Ishikawa (cell line): ENCODE measurements at regions not wholly inside any gene's neighbourhood (a gene's known extent, or its start where the extent isn't known, plus 50 kb on each side); places are given as distances from the start of the nearest gene placed in this dataset.

Source experiments
- CEBPB ChIP-seq: IDR thresholded peaks from 2 replicates; pipeline ENCODE4 v1.6.1; 2012
- CREB1 ChIP-seq: IDR thresholded peaks from 2 replicates; pipeline ENCODE4 v1.6.1; 2012; ENCODE audit warnings: low read depth
- EGR1 ChIP-seq: IDR thresholded peaks from 2 replicates; pipeline ENCODE4 v1.6.1; 2012
- EP300 ChIP-seq: IDR thresholded peaks from 2 replicates; pipeline ENCODE4 v1.6.1; 2012; ENCODE audit warnings: borderline replicate concordance
- FOXM1 ChIP-seq: IDR thresholded peaks from 2 replicates; pipeline ENCODE4 v1.6.1; 2012; ENCODE audit warnings: low read depth, borderline replicate concordance
- NFIC ChIP-seq: IDR thresholded peaks from 2 replicates; pipeline ENCODE4 v1.6.1; 2012
- RAD21 ChIP-seq: IDR thresholded peaks from 2 replicates; pipeline ENCODE4 v1.6.1; 2012; ENCODE audit warnings: low read depth
- TAF1 ChIP-seq: IDR thresholded peaks from 2 replicates; pipeline ENCODE4 v1.6.1; 2012; ENCODE audit warnings: low read depth, mild to moderate bottlenecking
- TCF12 ChIP-seq: IDR thresholded peaks from 2 replicates; pipeline ENCODE4 v1.6.1; 2012; ENCODE audit warnings: low read depth
- TEAD4 ChIP-seq: IDR thresholded peaks from 2 replicates; pipeline ENCODE4 v1.6.1; 2012
- USF1 ChIP-seq: IDR thresholded peaks from 2 replicates; pipeline ENCODE4 v1.6.1; 2012
- YY1 ChIP-seq: IDR thresholded peaks from 2 replicates; pipeline ENCODE4 v1.6.1; 2012; ENCODE audit warnings: low read depth
- ZBTB7A ChIP-seq: IDR thresholded peaks from 2 replicates; pipeline ENCODE4 v1.6.1; 2012; ENCODE audit warnings: low read depth
- TF ChIP-seq, protein P1 (sequence below): IDR thresholded peaks from 2 replicates; pipeline ENCODE4 v1.6.1; 2012; ENCODE audit warnings: low read depth, mild to moderate bottlenecking

DNA sequence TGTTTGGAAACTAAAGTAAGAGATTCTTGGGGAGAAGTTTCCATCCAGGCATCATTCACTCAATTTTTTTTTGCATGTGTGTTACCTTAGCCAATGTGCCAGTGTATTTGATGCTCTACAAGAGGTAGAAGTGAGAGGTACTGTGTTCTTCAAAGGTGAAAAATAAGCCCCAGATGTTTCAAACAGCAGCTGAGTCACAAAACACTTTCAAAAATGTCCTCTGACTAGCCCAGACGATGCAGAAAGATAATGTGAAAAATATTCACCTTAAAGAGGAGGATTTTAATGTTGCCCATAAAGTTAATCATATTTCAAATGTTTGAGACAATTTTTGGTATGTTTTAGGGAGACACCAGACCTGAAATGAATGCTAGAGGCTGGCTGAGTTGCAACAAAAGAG is 107.7 kb upstream of the RASGRP1 start:
- no peak for TF ChIP-seq USF1
- TF ChIP-seq CEBPB: no peak
- TF ChIP-seq TEAD4: no peak
- TF ChIP-seq TAF1: no peak
- no peak for TF ChIP-seq EP300
- TF ChIP-seq, protein P1, sequence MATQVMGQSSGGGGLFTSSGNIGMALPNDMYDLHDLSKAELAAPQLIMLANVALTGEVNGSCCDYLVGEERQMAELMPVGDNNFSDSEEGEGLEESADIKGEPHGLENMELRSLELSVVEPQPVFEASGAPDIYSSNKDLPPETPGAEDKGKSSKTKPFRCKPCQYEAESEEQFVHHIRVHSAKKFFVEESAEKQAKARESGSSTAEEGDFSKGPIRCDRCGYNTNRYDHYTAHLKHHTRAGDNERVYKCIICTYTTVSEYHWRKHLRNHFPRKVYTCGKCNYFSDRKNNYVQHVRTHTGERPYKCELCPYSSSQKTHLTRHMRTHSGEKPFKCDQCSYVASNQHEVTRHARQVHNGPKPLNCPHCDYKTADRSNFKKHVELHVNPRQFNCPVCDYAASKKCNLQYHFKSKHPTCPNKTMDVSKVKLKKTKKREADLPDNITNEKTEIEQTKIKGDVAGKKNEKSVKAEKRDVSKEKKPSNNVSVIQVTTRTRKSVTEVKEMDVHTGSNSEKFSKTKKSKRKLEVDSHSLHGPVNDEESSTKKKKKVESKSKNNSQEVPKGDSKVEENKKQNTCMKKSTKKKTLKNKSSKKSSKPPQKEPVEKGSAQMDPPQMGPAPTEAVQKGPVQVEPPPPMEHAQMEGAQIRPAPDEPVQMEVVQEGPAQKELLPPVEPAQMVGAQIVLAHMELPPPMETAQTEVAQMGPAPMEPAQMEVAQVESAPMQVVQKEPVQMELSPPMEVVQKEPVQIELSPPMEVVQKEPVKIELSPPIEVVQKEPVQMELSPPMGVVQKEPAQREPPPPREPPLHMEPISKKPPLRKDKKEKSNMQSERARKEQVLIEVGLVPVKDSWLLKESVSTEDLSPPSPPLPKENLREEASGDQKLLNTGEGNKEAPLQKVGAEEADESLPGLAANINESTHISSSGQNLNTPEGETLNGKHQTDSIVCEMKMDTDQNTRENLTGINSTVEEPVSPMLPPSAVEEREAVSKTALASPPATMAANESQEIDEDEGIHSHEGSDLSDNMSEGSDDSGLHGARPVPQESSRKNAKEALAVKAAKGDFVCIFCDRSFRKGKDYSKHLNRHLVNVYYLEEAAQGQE: no peak
- TF ChIP-seq CREB1: no peak
- TF ChIP-seq ZBTB7A: no peak
- TF ChIP-seq TCF12: no peak
- no peak for TF ChIP-seq FOXM1
- no peak for TF ChIP-seq NFIC
- no peak for TF ChIP-seq YY1
- no peak for TF ChIP-seq EGR1
- TF ChIP-seq RAD21: no peak
